Astrocyte of the cerebellum (primary cell): ENCODE measurements at regions not wholly inside any gene's neighbourhood (a gene's known extent, or its start where the extent isn't known, plus 50 kb on each side); places are given as distances from the start of the nearest gene placed in this dataset.
"Not testable (repeated sequence)": the region's sequence is repeated elsewhere in the genome, so short reads cannot be mapped to it uniquely, and the experiment has no call there.

Source experiments
- DNase-seq: peaks from one replicate; pipeline ENCODE4 v3.0.0-alpha.2; 2011; ENCODE audit warnings: low read depth
- H3K4me3 ChIP-seq: 2 replicates; pipeline ENCODE4 v1.5.1; 2011; ENCODE audit warnings: mild to moderate bottlenecking, low read depth, low read length, moderate library complexity
- CTCF ChIP-seq: IDR thresholded peaks from 2 replicates; pipeline ENCODE4 v1.5.1; 2012; ENCODE audit warnings: low read length, low read depth, moderate library complexity, mild to moderate bottlenecking; ENCODE audit errors: missing control alignments
- in situ Hi-C: cut with HindIII; loops from 2 replicates; pipeline ENCODE4 v1.10.0; 2017; ENCODE audit warnings: low sequenced_read_pairs

GRCh38 chr4:174012886-174013259 is 270.6 kb downstream of the FBXO8 start:
- no peak for DNase-seq
- in situ Hi-C loops, result no loop called here
- H3K4me3 ChIP-seq, result no peak overlapping the region
- TF ChIP-seq CTCF, result no peak

- H3K4me3 ChIP-seq, result no peak overlapping the region
- TF ChIP-seq CTCF, result no peak
- no peak for DNase-seq
- in situ Hi-C loops, result no loop called here
Observed at GRCh38 chr4:174012135-174012885, 271.2 kb downstream of the FBXO8 start.

- H3K4me3 ChIP-seq, result no peak overlapping the region
- DNase-seq, result no peak
- in situ Hi-C loops, result no loop called here
- no peak for TF ChIP-seq CTCF
Observed at GRCh38 chr4:174010547-174010946, 272.9 kb downstream of the FBXO8 start.

GRCh38 chr4:174009686-174010451 is 273.6 kb downstream of the FBXO8 start:
- TF ChIP-seq CTCF, result no peak
- in situ Hi-C loops, result no loop called here
- no peak for DNase-seq
- H3K4me3 ChIP-seq, result no peak overlapping the region

GRCh38 chr4:174005422-174005821 is 278.0 kb downstream of the FBXO8 start:
- in situ Hi-C loops, result no loop called here
- no peak for TF ChIP-seq CTCF
- DNase-seq, result no peak
- no peak overlapping the region for H3K4me3 ChIP-seq

- no peak overlapping the region for H3K4me3 ChIP-seq
- no peak for TF ChIP-seq CTCF
- DNase-seq, result no peak
- in situ Hi-C loops, result no loop called here
Observed at GRCh38 chr4:173998471-173999144, 284.9 kb downstream of the FBXO8 start.

GRCh38 chr4:173995779-173996178 is 287.7 kb downstream of the FBXO8 start:
- in situ Hi-C loops, H3K4me3 ChIP-seq, DNase-seq: not testable (repeated sequence)
